ENCODE measurements at regions not wholly inside any gene's neighbourhood (a gene's known extent, or its start where the extent isn't known, plus 50 kb on each side); places are given as distances from the start of the nearest gene placed in this dataset.

DNA sequence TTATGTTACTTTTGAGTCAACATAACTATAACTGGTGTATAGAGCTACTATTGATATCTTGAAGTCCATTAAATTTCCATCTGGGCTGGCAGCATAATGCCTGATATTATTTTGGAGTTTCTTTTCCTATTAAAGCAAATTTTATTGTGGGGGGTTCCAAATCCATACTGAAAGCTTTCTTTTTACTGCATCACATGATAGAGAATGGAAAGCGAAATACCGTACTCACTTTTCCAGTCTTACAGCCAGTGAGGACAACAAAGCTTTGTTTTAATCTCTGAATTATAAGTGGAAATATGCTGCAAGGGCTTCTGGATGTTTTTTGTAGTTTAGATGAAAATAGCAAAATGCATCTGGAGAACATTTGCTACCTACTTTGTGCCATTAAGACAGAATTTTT, 477.5 kb upstream of the SEMA3D start:
- TF ChIP-seq, protein P1, sequence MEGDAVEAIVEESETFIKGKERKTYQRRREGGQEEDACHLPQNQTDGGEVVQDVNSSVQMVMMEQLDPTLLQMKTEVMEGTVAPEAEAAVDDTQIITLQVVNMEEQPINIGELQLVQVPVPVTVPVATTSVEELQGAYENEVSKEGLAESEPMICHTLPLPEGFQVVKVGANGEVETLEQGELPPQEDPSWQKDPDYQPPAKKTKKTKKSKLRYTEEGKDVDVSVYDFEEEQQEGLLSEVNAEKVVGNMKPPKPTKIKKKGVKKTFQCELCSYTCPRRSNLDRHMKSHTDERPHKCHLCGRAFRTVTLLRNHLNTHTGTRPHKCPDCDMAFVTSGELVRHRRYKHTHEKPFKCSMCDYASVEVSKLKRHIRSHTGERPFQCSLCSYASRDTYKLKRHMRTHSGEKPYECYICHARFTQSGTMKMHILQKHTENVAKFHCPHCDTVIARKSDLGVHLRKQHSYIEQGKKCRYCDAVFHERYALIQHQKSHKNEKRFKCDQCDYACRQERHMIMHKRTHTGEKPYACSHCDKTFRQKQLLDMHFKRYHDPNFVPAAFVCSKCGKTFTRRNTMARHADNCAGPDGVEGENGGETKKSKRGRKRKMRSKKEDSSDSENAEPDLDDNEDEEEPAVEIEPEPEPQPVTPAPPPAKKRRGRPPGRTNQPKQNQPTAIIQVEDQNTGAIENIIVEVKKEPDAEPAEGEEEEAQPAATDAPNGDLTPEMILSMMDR (conservative IDR thresholded peaks at IDR 0.05 in 1 of 2, IDR thresholded peaks at IDR 0.05 in 1 of 2; ENCODE audit: low read depth in 1 of 2, low read length in 2 of 2), result no peak
- TF ChIP-seq EZH2 (IDR thresholded peaks at IDR 0.05; ENCODE audit: low read length, missing control alignments), result no peak
